ENCODE measurements at regions not wholly inside any gene's neighbourhood (a gene's known extent, or its start where the extent isn't known, plus 50 kb on each side); places are given as distances from the start of the nearest gene placed in this dataset.

- no peak for DNase-seq
Observed at GRCh38 chr4:57661517-57662090, 551.4 kb upstream of the IGFBP7 start.

- DNase-seq = no peak
Observed at GRCh38 chr4:57658673-57659072, 548.5 kb upstream of the IGFBP7 start.

- no peak for DNase-seq
Observed at GRCh38 chr4:57658188-57658587, 548.0 kb upstream of the IGFBP7 start.

- no peak for DNase-seq
Observed at GRCh38 chr4:57655342-57655741, 545.2 kb upstream of the IGFBP7 start.

- no peak for DNase-seq
Observed at GRCh38 chr4:57652779-57653178, 542.6 kb upstream of the IGFBP7 start.

GRCh38 chr4:57640391-57641100, 530.4 kb upstream of the IGFBP7 start:
- no peak for DNase-seq

GRCh38 chr4:57639561-57640382, 529.6 kb upstream of the IGFBP7 start:
- DNase-seq = no peak

- DNase-seq = no peak
Observed at GRCh38 chr4:57635910-57636309, 525.7 kb upstream of the IGFBP7 start.

GRCh38 chr4:57633212-57633859, 523.2 kb upstream of the IGFBP7 start:
- DNase-seq = no peak

GRCh38 chr4:57632564-57632963, 522.4 kb upstream of the IGFBP7 start:
- DNase-seq = no peak

- no peak for DNase-seq
Observed at GRCh38 chr4:57631147-57631546, 521.0 kb upstream of the IGFBP7 start.

GRCh38 chr4:57628004-57628403, 517.8 kb upstream of the IGFBP7 start:
- no peak for DNase-seq

GRCh38 chr4:57614257-57614932, 504.2 kb upstream of the IGFBP7 start:
- no peak for DNase-seq

GRCh38 chr4:57612279-57612678, 502.1 kb upstream of the IGFBP7 start:
- DNase-seq = no peak

- DNase-seq = no peak
Observed at GRCh38 chr4:57607566-57608180, 497.5 kb upstream of the IGFBP7 start.

GRCh38 chr4:57605376-57605775, 495.2 kb upstream of the IGFBP7 start:
- DNase-seq = no peak

GRCh38 chr4:57602141-57602540, 492.0 kb upstream of the IGFBP7 start:
- DNase-seq = no peak

GRCh38 chr4:57591073-57591472, 480.9 kb upstream of the IGFBP7 start:
- DNase-seq = no peak

GRCh38 chr4:57588557-57588956, 478.4 kb upstream of the IGFBP7 start:
- DNase-seq = no peak

- no peak for DNase-seq
Observed at GRCh38 chr4:57580710-57581599, 470.8 kb upstream of the IGFBP7 start.

GRCh38 chr4:57575426-57575825, 465.2 kb upstream of the IGFBP7 start:
- no peak for DNase-seq

All from stimulated activated CD4-positive, alpha-beta T cell treated with anti-CD3 and anti-CD28 coated beads, Interleukin-4, amount 100 ng/mL, for 1 hour (primary cell).